ENCODE measurements at regions not wholly inside any gene's neighbourhood (a gene's known extent, or its start where the extent isn't known, plus 50 kb on each side); places are given as distances from the start of the nearest gene placed in this dataset.

- TF ChIP-seq POLR2AphosphoS5 (IDR thresholded peaks at IDR 0.05; ENCODE audit: low read depth) (no peak), CTCF (IDR thresholded peaks at IDR 0.05; ENCODE audit: insufficient read depth, low read length) (no peak)
These were observed 346.7 kb upstream of the LRATD1 start for GRCh38 chr2:14285812-14286211.
